ENCODE measurements at regions not wholly inside any gene's neighbourhood (a gene's known extent, or its start where the extent isn't known, plus 50 kb on each side); places are given as distances from the start of the nearest gene placed in this dataset.

DNA sequence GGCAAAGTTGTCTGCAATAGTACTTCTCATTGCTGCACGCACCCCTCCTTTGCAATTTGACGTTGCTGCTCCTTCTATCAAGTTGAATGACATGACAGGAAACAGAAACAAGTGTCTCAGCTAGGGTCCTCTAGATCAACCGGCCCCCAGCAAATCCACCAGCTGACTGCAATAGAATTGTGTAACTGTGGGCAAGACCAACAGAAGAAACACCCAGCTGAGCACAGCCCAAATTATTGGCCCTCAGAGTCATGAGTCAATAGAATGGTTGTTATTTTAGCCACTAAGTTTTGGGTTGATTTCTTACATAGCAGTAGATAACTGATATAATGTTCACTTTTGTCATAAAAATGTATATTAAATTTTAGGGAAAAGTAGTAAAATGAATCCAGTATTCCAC lies 202.7 kb downstream of the MAFB start:
- Histone ChIP-seq H3K27me3 (ENCODE audit: low read depth, low read length) (peaks cover 9% of the 10 kb centered on the region; the same call in 1 of the 2 replicates), H2AFZ (ENCODE audit: low read depth, low read length) (no peak overlapping the region), H3K4me2 (ENCODE audit: low read length) (no peak overlapping the region), H3K36me3 (replicated peaks; ENCODE audit: low read depth, low read length) (no peaks in the 10 kb centered on the region), H3K79me2 (ENCODE audit: low read length) (no peaks in the 10 kb centered on the region), H3K27ac (ENCODE audit: low read length) (no peak overlapping the region), H4K20me1 (ENCODE audit: insufficient read depth, low read length) (no peaks in the 10 kb centered on the region), H3K9ac (ENCODE audit: low read length) (no peak overlapping the region), H3K4me1 (ENCODE audit: low read length) (no peaks in the 10 kb centered on the region), H3K9me3 (ENCODE audit: insufficient read depth, low read length) (no peaks in the 10 kb centered on the region), H3K4me3 (ENCODE audit: low read length) (no peak overlapping the region)
- TF ChIP-seq EZH2phosphoT487 (IDR thresholded peaks at IDR 0.05; ENCODE audit: low read depth): no peak
- TF ChIP-seq, protein P1, sequence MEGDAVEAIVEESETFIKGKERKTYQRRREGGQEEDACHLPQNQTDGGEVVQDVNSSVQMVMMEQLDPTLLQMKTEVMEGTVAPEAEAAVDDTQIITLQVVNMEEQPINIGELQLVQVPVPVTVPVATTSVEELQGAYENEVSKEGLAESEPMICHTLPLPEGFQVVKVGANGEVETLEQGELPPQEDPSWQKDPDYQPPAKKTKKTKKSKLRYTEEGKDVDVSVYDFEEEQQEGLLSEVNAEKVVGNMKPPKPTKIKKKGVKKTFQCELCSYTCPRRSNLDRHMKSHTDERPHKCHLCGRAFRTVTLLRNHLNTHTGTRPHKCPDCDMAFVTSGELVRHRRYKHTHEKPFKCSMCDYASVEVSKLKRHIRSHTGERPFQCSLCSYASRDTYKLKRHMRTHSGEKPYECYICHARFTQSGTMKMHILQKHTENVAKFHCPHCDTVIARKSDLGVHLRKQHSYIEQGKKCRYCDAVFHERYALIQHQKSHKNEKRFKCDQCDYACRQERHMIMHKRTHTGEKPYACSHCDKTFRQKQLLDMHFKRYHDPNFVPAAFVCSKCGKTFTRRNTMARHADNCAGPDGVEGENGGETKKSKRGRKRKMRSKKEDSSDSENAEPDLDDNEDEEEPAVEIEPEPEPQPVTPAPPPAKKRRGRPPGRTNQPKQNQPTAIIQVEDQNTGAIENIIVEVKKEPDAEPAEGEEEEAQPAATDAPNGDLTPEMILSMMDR (IDR thresholded peaks at IDR 0.05; ENCODE audit: low read depth, low read length): no peak

- Histone ChIP-seq H3K4me1 (ENCODE audit: low read length) (no peaks in the 10 kb centered on the region), H3K27me3 (ENCODE audit: low read depth, low read length) (peaks cover 15% of the 10 kb centered on the region; the same call in 1 of the 2 replicates), H3K79me2 (ENCODE audit: low read length) (no peaks in the 10 kb centered on the region), H3K36me3 (replicated peaks; ENCODE audit: low read depth, low read length) (no peaks in the 10 kb centered on the region), H4K20me1 (ENCODE audit: insufficient read depth, low read length) (no peaks in the 10 kb centered on the region), H3K4me3 (ENCODE audit: low read length) (no peak overlapping the region), H3K4me2 (ENCODE audit: low read length) (no peak overlapping the region), H3K27ac (ENCODE audit: low read length) (no peak overlapping the region), H3K9me3 (ENCODE audit: insufficient read depth, low read length) (no peaks in the 10 kb centered on the region), H2AFZ (ENCODE audit: low read depth, low read length) (no peak overlapping the region), H3K9ac (ENCODE audit: low read length) (no peak overlapping the region)
- no peak for TF ChIP-seq EZH2phosphoT487 (IDR thresholded peaks at IDR 0.05; ENCODE audit: low read depth)
- TF ChIP-seq, protein P1 (IDR thresholded peaks at IDR 0.05; ENCODE audit: low read depth, low read length): no peak
These were observed 207.1 kb downstream of the MAFB start for GRCh38 chr20:40481743-40482458.

- TF ChIP-seq, protein P1 (IDR thresholded peaks at IDR 0.05; ENCODE audit: low read depth, low read length): no peak
- no peak for TF ChIP-seq EZH2phosphoT487 (IDR thresholded peaks at IDR 0.05; ENCODE audit: low read depth)
- no peaks in the 10 kb centered on the region for H3K4me1 ChIP-seq (ENCODE audit: low read length)
- no peak overlapping the region for H3K9ac ChIP-seq (ENCODE audit: low read length)
- H3K79me2 ChIP-seq (ENCODE audit: low read length): no peaks in the 10 kb centered on the region
- no peaks in the 10 kb centered on the region for H4K20me1 ChIP-seq (ENCODE audit: insufficient read depth, low read length)
- H3K36me3 ChIP-seq (replicated peaks; ENCODE audit: low read depth, low read length): no peaks in the 10 kb centered on the region
- H3K27me3 ChIP-seq (ENCODE audit: low read depth, low read length): peaks cover 21% of the 10 kb centered on the region; the same call in 1 of the 2 replicates
- no peak overlapping the region for H3K4me2 ChIP-seq (ENCODE audit: low read length)
- H3K27ac ChIP-seq (ENCODE audit: low read length): no peak overlapping the region
- H3K4me3 ChIP-seq (ENCODE audit: low read length): no peak overlapping the region
- H3K9me3 ChIP-seq (ENCODE audit: insufficient read depth, low read length): no peaks in the 10 kb centered on the region
- H2AFZ ChIP-seq (ENCODE audit: low read depth, low read length): no peak overlapping the region
These were observed 207.7 kb downstream of the MAFB start for GRCh38 chr20:40481337-40481736.

- no peaks in the 10 kb centered on the region for H3K79me2 ChIP-seq (ENCODE audit: low read length)
- no peak overlapping the region for H3K9ac ChIP-seq (ENCODE audit: low read length)
- no peak overlapping the region for H3K4me3 ChIP-seq (ENCODE audit: low read length)
- no peak for TF ChIP-seq EZH2phosphoT487 (IDR thresholded peaks at IDR 0.05; ENCODE audit: low read depth)
- TF ChIP-seq, protein P1 (IDR thresholded peaks at IDR 0.05; ENCODE audit: low read depth, low read length): no peak
- H4K20me1 ChIP-seq (ENCODE audit: insufficient read depth, low read length): no peaks in the 10 kb centered on the region
- peaks cover 28% of the 10 kb centered on the region; the same call in 1 of the 2 replicates for H3K27me3 ChIP-seq (ENCODE audit: low read depth, low read length)
- no peaks in the 10 kb centered on the region for H3K36me3 ChIP-seq (replicated peaks; ENCODE audit: low read depth, low read length)
- no peak overlapping the region for H2AFZ ChIP-seq (ENCODE audit: low read depth, low read length)
- no peak overlapping the region for H3K27ac ChIP-seq (ENCODE audit: low read length)
- H3K9me3 ChIP-seq (ENCODE audit: insufficient read depth, low read length): no peaks in the 10 kb centered on the region
- H3K4me2 ChIP-seq (ENCODE audit: low read length): no peak overlapping the region
- no peaks in the 10 kb centered on the region for H3K4me1 ChIP-seq (ENCODE audit: low read length)
These were observed 211.2 kb downstream of the MAFB start for GRCh38 chr20:40477805-40478204.
